ENCODE measurements at regions not wholly inside any gene's neighbourhood (a gene's known extent, or its start where the extent isn't known, plus 50 kb on each side); places are given as distances from the start of the nearest gene placed in this dataset.

DNA sequence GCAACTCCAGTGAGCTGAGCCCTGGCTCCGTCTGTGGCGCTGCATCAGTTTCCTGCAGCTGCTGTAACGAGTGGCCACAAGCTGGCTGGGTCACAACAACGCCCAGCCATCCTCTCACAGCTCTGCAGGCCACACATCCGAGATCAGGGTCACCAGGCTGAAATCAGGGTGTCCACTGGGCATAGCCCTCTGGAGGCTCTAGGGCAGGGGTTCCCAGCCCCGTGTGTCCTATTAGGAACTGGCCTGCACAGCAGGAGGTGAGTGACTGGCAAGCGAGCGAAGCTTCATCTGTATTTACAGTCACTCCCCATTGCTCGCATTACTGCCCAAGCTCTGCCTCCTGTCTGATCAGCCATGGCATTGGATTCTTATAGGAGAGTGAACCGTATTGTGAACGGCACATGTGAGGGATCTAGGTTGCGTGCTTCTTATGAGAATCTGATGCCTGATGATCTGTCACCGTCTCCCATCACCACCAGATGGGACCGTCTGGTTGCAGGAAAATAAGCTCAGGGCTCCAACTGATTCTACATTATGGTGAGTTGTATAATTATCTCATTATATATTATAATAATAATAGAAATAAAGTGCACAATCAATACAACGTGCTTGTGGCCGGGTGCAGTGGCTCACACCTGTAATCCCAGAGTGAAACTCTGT, 176.5 kb downstream of the SEC14L1 start:
- H3K4me1 ChIP-seq, result peaks cover 0 to 44% of the 10 kb centered on the region in 2 donors
- no peaks in the 10 kb centered on the region for H3K9me3 ChIP-seq
- TF ChIP-seq, protein P1, sequence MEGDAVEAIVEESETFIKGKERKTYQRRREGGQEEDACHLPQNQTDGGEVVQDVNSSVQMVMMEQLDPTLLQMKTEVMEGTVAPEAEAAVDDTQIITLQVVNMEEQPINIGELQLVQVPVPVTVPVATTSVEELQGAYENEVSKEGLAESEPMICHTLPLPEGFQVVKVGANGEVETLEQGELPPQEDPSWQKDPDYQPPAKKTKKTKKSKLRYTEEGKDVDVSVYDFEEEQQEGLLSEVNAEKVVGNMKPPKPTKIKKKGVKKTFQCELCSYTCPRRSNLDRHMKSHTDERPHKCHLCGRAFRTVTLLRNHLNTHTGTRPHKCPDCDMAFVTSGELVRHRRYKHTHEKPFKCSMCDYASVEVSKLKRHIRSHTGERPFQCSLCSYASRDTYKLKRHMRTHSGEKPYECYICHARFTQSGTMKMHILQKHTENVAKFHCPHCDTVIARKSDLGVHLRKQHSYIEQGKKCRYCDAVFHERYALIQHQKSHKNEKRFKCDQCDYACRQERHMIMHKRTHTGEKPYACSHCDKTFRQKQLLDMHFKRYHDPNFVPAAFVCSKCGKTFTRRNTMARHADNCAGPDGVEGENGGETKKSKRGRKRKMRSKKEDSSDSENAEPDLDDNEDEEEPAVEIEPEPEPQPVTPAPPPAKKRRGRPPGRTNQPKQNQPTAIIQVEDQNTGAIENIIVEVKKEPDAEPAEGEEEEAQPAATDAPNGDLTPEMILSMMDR (IDR thresholded peaks at IDR 0.05), result no peak
- DNase-seq (ENCODE audit: low spot score), result no peak
- no peak overlapping the region for H3K4me3 ChIP-seq
- H3K27ac ChIP-seq, result no peak overlapping the region
- H3K27me3 ChIP-seq, result no peaks in the 10 kb centered on the region
- H3K36me3 ChIP-seq, result no peaks in the 10 kb centered on the region

DNA sequence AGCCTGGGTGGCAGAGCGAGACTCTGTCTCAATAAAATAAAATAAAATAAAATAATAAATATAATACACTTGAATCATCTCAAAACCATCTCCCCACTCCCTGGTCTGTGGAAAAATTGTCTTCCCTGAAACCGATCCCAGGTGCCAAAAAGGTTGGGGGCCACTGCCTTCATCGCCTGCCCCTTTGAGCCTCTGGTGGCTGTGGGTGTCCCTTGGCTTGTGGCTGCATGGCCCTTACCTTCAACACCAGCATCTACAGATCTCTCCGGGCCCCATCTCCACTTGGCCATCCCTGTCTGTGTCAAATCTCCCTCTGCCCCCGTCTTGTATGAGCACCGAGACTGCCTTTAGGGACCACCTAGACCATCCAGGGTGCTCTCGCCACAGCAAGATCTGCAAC, 177.3 kb downstream of the SEC14L1 start:
- H3K4me1 ChIP-seq, result peaks cover 0 to 52% of the 10 kb centered on the region in 2 donors
- no peak for DNase-seq (ENCODE audit: low spot score)
- H3K27ac ChIP-seq, result no peak overlapping the region

DNA sequence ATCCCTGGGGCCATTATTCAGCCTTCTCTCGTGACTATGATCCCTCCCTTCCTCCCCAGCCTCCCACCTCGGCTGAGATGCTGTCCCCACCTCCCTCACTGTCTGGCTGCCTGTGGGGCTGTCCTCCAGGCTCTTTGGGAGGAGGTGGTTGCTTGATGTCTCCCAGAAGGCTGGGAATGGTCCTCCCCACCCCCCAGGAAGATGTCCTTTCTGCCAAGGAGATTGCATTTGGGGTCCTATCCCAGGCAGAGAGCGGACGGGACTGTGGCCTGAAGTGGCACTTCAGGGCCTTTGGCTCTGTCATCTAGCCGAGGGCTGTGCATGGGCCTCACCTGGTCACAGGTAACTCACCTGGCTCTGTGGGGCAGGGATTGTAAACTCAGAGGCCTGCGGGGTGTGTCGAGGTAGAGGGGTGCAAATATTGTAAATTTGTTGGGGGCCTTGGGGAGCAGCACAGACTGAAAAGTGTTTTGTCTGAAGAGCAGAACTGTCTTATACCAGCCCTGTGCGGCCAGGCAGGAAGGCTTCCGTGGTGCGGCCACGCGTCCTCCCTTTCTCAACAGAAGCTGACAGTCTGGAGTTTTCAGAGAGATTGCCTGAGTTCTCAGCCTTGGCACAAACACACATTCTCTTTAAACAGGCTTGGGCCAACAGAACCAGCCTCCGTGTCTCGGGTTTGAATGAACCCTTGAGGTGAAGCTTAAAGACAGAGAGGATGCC, 177.9 kb downstream of the SEC14L1 start:
- Histone ChIP-seq H3K27me3 (no peaks in the 10 kb centered on the region), H3K4me3 (peak overlapping the region in 1 of 2 donors; percentile 51), H3K4me1 (peaks cover 0 to 54% of the 10 kb centered on the region in 2 donors), H3K27ac (peak overlapping the region; percentile 80 to 87), H3K36me3 (no peaks in the 10 kb centered on the region), H3K9me3 (no peaks in the 10 kb centered on the region)
- DNase-seq (ENCODE audit: low spot score), result peak; percentile 73
- TF ChIP-seq, protein P1 (IDR thresholded peaks at IDR 0.05), result no peak

More for the DNA sequence above, 177.3 kb downstream of the SEC14L1 start:
- Histone ChIP-seq H3K9me3 (no peaks in the 10 kb centered on the region), H3K27me3 (no peaks in the 10 kb centered on the region), H3K4me3 (no peak overlapping the region), H3K36me3 (no peaks in the 10 kb centered on the region)
- TF ChIP-seq, protein P1 (IDR thresholded peaks at IDR 0.05), result no peak

DNA sequence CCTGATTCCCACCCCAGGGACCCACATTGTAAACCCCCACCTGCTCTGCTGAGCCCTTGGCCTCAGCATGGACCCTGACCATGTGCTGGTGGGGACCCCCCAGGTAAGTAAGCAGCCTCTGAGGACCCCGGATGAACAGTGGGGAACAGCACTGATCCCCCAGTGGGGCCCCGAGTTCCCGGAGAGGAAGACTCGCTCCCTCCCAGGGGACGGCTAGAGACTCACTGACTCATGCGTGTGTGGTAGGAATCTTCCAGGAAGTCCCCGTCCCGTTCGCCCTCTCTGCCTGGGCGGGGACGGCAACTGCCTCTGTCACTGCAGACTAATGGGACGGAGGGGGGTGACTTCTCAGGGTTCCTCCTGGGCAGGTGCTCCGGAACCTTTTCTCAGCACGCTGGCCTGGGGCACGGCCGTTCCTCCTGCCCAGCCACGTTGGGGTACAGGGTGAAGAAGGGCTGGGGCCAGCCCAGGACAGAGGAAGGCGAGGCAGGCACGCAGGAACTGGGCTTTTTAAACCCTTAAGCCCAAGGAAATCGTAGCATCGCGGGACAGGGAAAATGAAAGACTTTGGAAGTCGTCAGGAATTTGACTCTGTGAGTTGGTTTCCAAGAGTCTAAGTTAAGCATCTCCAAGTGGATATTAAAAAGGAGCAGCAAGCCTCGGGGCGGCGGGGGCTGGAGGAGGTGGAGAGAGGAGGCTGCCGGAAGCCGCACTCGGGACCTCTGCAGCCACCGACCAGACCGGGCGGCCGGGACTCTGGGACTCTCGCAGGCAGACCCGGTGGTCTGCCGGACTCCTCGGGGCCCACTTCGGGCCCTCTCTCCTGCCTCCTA, 178.7 kb downstream of the SEC14L1 start:
- TF ChIP-seq, protein P1 (IDR thresholded peaks at IDR 0.05), result no peak
- DNase-seq (ENCODE audit: low spot score), result peak; percentile 97
- peak overlapping the region; percentile 80 to 87 for H3K27ac ChIP-seq
- H3K9me3 ChIP-seq, result no peaks in the 10 kb centered on the region
- no peaks in the 10 kb centered on the region for H3K27me3 ChIP-seq
- peak overlapping the region; percentile 41 to 51 for H3K4me3 ChIP-seq
- H3K36me3 ChIP-seq, result no peaks in the 10 kb centered on the region
- peaks cover 0 to 57% of the 10 kb centered on the region in 2 donors for H3K4me1 ChIP-seq

DNA sequence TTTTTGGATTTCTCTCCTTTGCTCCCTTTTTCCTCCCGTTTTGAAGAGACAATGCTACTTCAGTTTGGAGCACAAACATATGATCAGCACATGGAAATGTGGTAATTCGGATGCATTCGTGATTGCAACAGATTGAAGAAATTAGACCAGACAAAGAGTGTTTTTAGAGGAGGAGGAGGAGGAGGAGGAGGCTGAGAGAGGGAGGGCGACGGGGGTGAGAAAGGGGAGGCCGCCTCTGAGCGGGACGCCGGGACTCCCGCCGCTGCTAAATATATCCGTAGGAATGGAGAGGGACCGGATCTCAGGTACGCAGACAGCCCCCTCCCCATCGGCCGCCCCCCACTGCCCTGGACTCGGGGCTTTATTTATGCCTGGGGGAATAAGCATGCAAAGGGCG, 179.3 kb downstream of the SEC14L1 start:
- no peak for DNase-seq (ENCODE audit: low spot score)
- Histone ChIP-seq H3K27ac (peak overlapping the region; percentile 80 to 87), H3K4me1 (peaks cover 0 to 58% of the 10 kb centered on the region in 2 donors), H3K36me3 (no peaks in the 10 kb centered on the region), H3K4me3 (peak overlapping the region; percentile 41 to 51), H3K9me3 (no peaks in the 10 kb centered on the region), H3K27me3 (no peaks in the 10 kb centered on the region)
- TF ChIP-seq, protein P1 (IDR thresholded peaks at IDR 0.05), result no peak

Data from right atrium auricular region (tissue), 2 donors.